ENCODE measurements at regions not wholly inside any gene's neighbourhood (a gene's known extent, or its start where the extent isn't known, plus 50 kb on each side); places are given as distances from the start of the nearest gene placed in this dataset.

DNA sequence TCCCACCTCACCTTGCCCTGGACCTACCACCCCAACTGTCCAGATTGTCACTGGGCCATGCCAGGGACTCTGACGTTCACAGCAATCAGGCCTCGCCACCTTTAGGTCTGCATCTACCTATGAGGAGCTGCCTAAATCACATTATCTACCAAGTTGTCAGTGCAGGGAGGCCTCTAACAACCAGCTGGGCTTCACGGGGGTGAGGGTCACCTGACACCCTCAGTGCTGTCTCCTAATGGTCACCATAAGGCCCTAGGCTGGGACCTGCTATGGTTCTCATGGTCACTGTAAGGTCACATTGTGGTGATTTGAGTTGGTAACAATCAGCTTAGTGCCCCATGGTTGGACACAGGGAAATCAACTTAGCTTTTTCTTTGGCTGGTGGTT lies 119.2 kb upstream of the CXCL14 start:
- no peak for TF ChIP-seq TEAD4 (IDR thresholded peaks at IDR 0.05)
- TF ChIP-seq, protein P1, sequence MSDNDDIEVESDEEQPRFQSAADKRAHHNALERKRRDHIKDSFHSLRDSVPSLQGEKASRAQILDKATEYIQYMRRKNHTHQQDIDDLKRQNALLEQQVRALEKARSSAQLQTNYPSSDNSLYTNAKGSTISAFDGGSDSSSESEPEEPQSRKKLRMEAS (IDR thresholded peaks at IDR 0.05) = no peak
- TF ChIP-seq, protein P2, sequence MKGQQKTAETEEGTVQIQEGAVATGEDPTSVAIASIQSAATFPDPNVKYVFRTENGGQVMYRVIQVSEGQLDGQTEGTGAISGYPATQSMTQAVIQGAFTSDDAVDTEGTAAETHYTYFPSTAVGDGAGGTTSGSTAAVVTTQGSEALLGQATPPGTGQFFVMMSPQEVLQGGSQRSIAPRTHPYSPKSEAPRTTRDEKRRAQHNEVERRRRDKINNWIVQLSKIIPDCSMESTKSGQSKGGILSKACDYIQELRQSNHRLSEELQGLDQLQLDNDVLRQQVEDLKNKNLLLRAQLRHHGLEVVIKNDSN (IDR thresholded peaks at IDR 0.05) = no peak
- TF ChIP-seq, protein P3, sequence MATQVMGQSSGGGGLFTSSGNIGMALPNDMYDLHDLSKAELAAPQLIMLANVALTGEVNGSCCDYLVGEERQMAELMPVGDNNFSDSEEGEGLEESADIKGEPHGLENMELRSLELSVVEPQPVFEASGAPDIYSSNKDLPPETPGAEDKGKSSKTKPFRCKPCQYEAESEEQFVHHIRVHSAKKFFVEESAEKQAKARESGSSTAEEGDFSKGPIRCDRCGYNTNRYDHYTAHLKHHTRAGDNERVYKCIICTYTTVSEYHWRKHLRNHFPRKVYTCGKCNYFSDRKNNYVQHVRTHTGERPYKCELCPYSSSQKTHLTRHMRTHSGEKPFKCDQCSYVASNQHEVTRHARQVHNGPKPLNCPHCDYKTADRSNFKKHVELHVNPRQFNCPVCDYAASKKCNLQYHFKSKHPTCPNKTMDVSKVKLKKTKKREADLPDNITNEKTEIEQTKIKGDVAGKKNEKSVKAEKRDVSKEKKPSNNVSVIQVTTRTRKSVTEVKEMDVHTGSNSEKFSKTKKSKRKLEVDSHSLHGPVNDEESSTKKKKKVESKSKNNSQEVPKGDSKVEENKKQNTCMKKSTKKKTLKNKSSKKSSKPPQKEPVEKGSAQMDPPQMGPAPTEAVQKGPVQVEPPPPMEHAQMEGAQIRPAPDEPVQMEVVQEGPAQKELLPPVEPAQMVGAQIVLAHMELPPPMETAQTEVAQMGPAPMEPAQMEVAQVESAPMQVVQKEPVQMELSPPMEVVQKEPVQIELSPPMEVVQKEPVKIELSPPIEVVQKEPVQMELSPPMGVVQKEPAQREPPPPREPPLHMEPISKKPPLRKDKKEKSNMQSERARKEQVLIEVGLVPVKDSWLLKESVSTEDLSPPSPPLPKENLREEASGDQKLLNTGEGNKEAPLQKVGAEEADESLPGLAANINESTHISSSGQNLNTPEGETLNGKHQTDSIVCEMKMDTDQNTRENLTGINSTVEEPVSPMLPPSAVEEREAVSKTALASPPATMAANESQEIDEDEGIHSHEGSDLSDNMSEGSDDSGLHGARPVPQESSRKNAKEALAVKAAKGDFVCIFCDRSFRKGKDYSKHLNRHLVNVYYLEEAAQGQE (IDR thresholded peaks at IDR 0.05; ENCODE audit: low read depth) = no peak
- TF ChIP-seq CEBPB (IDR thresholded peaks at IDR 0.05) = no peak
- TF ChIP-seq CREB1 (IDR thresholded peaks at IDR 0.05; ENCODE audit: low read depth) = no peak
- no peak for TF ChIP-seq ZBTB7A (IDR thresholded peaks at IDR 0.05; ENCODE audit: low read depth)
- no peak for TF ChIP-seq EGR1 (IDR thresholded peaks at IDR 0.05)
- TF ChIP-seq YY1 (IDR thresholded peaks at IDR 0.05; ENCODE audit: low read depth) = no peak
- TF ChIP-seq FOXM1 (IDR thresholded peaks at IDR 0.05; ENCODE audit: borderline replicate concordance, low read depth) = no peak

DNA sequence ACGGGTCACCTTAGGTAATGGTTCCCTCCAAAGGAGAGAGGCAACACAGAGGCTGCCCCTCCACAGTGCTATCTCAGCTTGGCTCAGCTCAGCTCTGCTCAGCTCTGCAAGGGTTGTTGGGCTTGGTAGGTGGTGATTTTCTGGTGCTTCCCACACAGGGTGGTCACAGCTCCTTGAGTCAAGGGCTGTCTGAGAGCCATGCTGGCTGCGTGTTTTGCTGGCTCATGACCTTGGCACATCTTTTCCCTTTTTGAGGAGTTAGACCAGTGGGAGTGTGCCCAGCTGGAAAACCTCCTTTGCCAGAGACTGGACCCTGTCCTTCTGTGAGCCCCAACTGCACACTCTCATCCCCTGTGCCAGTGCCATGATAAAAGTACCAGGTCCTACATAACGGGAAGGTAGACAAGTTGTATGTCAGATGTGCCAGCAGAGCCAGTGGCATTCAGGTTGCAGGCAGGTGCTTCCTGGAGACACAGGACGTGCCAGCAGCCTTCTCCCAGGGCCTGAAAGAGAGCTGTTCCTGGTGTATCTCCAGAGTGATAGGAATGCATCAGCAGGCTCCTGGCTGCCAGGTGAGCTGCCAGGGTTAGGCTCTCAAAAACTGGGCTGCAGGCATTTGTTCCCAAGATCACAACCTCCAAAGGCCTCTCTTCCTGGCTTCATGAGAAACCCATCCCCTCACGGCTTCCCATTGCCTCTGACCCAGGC lies 118.6 kb upstream of the CXCL14 start:
- TF ChIP-seq TAF1 (IDR thresholded peaks at IDR 0.05; ENCODE audit: low read depth) (no peak), EP300 (IDR thresholded peaks at IDR 0.05; ENCODE audit: borderline replicate concordance) (no peak), EGR1 (IDR thresholded peaks at IDR 0.05) (no peak), CREB1 (IDR thresholded peaks at IDR 0.05; ENCODE audit: low read depth) (no peak), ZBTB7A (IDR thresholded peaks at IDR 0.05; ENCODE audit: low read depth) (no peak)

DNA sequence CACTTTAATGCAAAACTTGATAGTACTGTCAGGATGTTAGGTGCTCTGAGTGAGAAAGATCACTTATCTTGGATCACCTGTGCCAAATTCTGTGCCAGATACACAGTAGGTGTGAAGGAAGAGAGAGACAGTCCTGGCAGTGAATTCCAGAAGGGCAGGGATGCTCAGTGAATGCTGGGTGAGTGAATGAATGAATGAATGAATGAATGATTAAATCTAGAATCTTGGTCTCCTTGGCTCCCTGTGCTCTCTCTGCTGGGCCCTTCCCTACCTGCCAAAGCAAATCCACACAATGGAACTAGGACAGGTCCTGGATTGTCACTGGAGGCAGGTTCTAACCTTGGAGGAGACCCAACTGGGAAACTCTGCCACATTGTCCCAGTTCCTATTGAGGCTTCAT lies 117.5 kb upstream of the CXCL14 start:
- TF ChIP-seq RAD21 (IDR thresholded peaks at IDR 0.05; ENCODE audit: low read depth) (no peak), EGR1 (IDR thresholded peaks at IDR 0.05) (no peak), TCF12 (IDR thresholded peaks at IDR 0.05; ENCODE audit: low read depth) (no peak), TEAD4 (IDR thresholded peaks at IDR 0.05) (no peak), FOXM1 (IDR thresholded peaks at IDR 0.05; ENCODE audit: borderline replicate concordance, low read depth) (no peak), NFIC (IDR thresholded peaks at IDR 0.05) (no peak), EP300 (IDR thresholded peaks at IDR 0.05; ENCODE audit: borderline replicate concordance) (no peak), TAF1 (IDR thresholded peaks at IDR 0.05; ENCODE audit: low read depth) (no peak), YY1 (IDR thresholded peaks at IDR 0.05; ENCODE audit: low read depth) (no peak)
- TF ChIP-seq, protein P2 (IDR thresholded peaks at IDR 0.05) = no peak
- TF ChIP-seq, protein P3 (IDR thresholded peaks at IDR 0.05; ENCODE audit: low read depth) = no peak

DNA sequence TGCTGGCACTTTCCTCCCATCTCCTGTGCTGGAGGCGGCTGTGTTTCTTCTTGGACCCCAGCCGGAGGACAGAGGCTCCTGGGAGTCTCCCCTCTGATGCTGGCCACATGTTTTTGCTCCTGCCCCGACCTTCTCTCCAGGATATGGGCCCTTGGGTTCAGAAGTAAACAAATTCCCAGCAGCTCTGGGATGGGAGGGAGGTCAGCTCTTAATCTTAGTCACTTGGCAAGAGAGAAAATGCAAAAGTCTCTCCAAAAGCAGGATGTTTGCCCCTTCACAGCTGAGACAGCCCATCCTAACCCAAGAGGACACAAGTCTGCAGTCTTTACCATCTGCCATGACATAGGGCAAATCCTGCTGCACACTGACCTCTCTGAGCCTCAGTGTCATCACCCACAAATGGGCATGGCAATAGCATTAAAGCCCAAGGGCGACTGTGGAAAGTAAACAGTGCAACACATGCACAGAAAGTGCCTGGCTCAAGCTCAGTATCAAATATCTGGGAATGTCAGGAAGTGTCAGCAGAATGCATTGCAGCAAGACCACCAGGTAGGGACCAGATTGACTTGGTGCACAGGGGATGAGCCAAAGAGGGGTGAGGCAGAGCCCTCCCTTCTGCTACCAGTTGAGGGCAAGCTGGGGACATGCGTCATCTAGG lies 117.0 kb upstream of the CXCL14 start:
- no peak for TF ChIP-seq CREB1 (IDR thresholded peaks at IDR 0.05; ENCODE audit: low read depth)
- no peak for TF ChIP-seq TCF12 (IDR thresholded peaks at IDR 0.05; ENCODE audit: low read depth)
- no peak for TF ChIP-seq YY1 (IDR thresholded peaks at IDR 0.05; ENCODE audit: low read depth)
- no peak for TF ChIP-seq FOXM1 (IDR thresholded peaks at IDR 0.05; ENCODE audit: borderline replicate concordance, low read depth)
- TF ChIP-seq, protein P2 (IDR thresholded peaks at IDR 0.05) = no peak
- no peak for TF ChIP-seq EP300 (IDR thresholded peaks at IDR 0.05; ENCODE audit: borderline replicate concordance)
- TF ChIP-seq TAF1 (IDR thresholded peaks at IDR 0.05; ENCODE audit: low read depth) = no peak
- no peak for TF ChIP-seq EGR1 (IDR thresholded peaks at IDR 0.05)
- TF ChIP-seq ZBTB7A (IDR thresholded peaks at IDR 0.05; ENCODE audit: low read depth) = no peak
- TF ChIP-seq CEBPB (IDR thresholded peaks at IDR 0.05) = no peak
- no peak for TF ChIP-seq RAD21 (IDR thresholded peaks at IDR 0.05; ENCODE audit: low read depth)
- TF ChIP-seq NFIC (IDR thresholded peaks at IDR 0.05) = no peak
- TF ChIP-seq, protein P1 (IDR thresholded peaks at IDR 0.05) = no peak
- TF ChIP-seq, protein P3 (IDR thresholded peaks at IDR 0.05; ENCODE audit: low read depth) = no peak
- no peak for TF ChIP-seq TEAD4 (IDR thresholded peaks at IDR 0.05)

Measured in Ishikawa (cell line).